Vagina (tissue), 2 donors: ENCODE measurements at regions not wholly inside any gene's neighbourhood (a gene's known extent, or its start where the extent isn't known, plus 50 kb on each side); places are given as distances from the start of the nearest gene placed in this dataset.

Experiments
- POLR2A ChIP-seq, 2 donors: fragments of 450-650 bp; IDR thresholded peaks; one replicate each; pipeline ENCODE4 v1.6.1; 2017; ENCODE audit warnings: antibody characterized with exemption in 2 of 2, mild to moderate bottlenecking in 2 of 2, moderate library complexity in 2 of 2
- TF ChIP-seq, protein P1 (sequence below), 3 experiments: fragments of 450-650 bp in 2 of 3; fragments of 200-600 bp in 1 of 3; sonication (generic) in 1 of 3; IDR thresholded peaks; one replicate each; pipeline ENCODE4 v1.5.1; 2017 to 2019; ENCODE audit warnings: antibody characterized with exemption in 3 of 3, mild to moderate bottlenecking in 2 of 3, moderate library complexity in 2 of 3

DNA sequence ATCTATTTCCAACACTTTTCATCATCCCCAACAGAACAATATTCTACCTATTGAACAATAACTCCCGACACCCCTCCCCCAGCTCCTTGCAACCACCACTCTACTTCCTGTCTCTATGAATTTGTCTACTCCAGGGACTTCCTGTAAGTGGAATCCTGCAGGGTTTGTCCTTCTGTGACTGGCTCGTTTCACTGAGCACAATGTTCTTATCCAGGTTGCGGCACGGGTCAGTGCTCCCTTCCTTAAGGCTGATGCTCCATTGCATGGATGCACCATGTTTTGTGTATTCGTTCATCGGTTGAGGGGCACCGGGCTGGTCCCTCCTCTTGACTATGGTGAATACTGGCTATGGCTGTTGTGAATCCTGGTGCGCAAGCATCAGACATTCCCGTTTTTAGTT, 163.2 kb downstream of the TBXT start:
- no peak for TF ChIP-seq POLR2A (IDR thresholded peaks at IDR 0.05)
- TF ChIP-seq, protein P1, sequence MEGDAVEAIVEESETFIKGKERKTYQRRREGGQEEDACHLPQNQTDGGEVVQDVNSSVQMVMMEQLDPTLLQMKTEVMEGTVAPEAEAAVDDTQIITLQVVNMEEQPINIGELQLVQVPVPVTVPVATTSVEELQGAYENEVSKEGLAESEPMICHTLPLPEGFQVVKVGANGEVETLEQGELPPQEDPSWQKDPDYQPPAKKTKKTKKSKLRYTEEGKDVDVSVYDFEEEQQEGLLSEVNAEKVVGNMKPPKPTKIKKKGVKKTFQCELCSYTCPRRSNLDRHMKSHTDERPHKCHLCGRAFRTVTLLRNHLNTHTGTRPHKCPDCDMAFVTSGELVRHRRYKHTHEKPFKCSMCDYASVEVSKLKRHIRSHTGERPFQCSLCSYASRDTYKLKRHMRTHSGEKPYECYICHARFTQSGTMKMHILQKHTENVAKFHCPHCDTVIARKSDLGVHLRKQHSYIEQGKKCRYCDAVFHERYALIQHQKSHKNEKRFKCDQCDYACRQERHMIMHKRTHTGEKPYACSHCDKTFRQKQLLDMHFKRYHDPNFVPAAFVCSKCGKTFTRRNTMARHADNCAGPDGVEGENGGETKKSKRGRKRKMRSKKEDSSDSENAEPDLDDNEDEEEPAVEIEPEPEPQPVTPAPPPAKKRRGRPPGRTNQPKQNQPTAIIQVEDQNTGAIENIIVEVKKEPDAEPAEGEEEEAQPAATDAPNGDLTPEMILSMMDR (IDR thresholded peaks at IDR 0.05): no peak
